GM19043 (cell line): ENCODE measurements at regions not wholly inside any gene's neighbourhood (a gene's known extent, or its start where the extent isn't known, plus 50 kb on each side); places are given as distances from the start of the nearest gene placed in this dataset.

Experiments
- ATAC-seq: cut with Tn5 transposase; IDR thresholded peaks from one replicate; pipeline ENCODE4 v1.9.1; 2021; ENCODE audit warnings: low read depth; ENCODE audit not compliant: unreplicated experiment

DNA sequence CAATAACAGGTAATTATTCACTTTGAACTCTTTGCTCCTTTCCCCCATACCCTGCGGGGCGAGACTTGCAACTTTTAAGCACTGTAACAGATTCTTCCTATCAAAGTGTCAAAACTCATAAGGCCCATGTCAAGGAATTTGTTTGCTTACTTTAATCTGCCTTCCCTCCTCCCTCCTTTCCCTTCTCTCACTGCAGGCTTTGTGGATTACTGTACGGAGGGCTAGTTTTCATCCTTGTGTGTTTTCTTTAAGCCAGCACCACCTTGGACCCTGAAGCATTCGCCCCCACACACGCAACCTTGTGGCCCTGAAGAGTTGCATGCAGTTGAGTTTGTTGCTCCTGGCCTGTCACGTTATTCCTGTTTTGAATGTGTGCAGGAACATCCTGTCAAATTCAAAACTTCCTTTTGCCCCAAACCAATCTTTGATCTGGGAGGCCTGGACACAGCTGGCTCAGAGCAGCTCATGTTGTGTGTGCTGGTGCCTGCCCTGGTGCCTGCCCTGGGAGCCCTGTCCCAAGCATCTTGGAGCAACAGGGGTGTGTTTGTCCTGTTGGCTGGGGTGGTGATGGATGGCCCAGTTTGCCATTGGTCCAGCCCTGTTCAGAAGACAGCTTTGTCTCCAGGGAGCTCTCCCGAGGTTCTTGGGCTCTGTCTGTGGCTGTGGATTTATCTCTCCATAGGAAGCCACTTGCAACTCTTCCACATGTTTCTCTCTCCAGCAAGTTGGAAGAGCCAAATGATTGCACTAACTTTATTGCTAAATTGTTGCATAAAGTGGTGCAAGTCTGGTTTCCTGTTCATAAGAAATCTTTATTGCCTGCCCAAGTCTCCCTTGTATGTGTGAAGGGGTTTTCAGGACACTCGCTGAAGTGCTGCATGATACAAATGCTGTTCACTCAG, 199.6 kb downstream of the VAPA start:
- ATAC-seq: no peak

GRCh38 chr18:10114717-10115463, 201.1 kb downstream of the VAPA start:
- ATAC-seq: no peak

- no peak for ATAC-seq
Observed at GRCh38 chr18:10116574-10116973, 202.8 kb downstream of the VAPA start.

DNA sequence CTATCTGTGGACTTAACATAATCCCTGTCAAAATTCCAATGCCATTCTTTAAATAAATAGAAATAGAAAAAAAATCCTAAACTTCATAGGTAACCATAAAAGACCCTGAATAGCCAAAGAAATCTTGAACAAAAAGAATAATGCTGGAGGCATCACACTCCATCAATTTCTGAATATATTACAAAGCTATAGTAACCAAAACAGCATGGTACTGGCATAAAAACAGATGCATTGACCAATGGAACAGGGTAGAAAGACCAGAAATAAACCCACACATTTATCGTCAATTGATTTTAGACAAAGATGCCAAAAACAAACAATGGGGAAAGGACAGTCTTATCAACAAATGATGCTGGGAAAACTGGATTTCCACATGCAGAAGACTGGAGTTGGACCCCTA, 205.7 kb downstream of the VAPA start:
- no peak for ATAC-seq

- no peak for ATAC-seq
Observed at GRCh38 chr18:10119991-10120390, 206.2 kb downstream of the VAPA start.

GRCh38 chr18:10120622-10121021, 206.8 kb downstream of the VAPA start:
- ATAC-seq: no peak

GRCh38 chr18:10121028-10121427, 207.2 kb downstream of the VAPA start:
- ATAC-seq: no peak

DNA sequence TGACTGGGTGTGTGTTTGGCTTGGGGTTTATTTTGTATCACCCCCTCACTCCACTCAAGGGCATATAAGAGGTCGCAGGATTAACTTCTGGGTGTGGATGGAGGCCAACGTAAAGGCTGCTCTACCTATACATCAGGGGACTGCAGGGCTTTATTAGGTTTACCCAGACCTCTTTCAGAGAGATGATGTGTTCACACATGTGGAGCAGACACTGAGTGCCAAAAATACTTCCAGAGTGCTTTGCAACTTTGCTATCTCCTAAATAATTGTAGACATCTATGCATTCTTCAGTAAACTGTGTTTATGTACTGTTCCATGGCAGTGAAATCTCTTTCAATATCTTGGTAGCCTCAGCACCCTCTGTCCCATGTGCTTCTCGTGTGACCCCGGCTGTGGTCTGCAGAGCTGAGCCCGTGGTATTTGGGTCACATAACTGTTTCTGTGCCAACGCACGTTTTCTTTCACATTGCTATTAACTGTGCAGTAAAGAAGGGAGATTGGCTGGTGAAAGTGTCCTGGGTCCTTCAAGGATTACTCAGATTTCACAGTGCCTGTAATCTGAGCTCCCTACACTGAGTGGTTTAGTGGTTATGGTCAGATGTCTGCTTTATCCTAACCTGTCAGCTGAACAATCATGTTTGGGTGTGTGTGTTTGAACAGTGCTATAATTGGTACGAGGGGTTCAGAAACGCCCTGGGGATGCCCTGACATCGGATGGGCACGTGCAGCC, 208.1 kb downstream of the VAPA start:
- no peak for ATAC-seq

DNA sequence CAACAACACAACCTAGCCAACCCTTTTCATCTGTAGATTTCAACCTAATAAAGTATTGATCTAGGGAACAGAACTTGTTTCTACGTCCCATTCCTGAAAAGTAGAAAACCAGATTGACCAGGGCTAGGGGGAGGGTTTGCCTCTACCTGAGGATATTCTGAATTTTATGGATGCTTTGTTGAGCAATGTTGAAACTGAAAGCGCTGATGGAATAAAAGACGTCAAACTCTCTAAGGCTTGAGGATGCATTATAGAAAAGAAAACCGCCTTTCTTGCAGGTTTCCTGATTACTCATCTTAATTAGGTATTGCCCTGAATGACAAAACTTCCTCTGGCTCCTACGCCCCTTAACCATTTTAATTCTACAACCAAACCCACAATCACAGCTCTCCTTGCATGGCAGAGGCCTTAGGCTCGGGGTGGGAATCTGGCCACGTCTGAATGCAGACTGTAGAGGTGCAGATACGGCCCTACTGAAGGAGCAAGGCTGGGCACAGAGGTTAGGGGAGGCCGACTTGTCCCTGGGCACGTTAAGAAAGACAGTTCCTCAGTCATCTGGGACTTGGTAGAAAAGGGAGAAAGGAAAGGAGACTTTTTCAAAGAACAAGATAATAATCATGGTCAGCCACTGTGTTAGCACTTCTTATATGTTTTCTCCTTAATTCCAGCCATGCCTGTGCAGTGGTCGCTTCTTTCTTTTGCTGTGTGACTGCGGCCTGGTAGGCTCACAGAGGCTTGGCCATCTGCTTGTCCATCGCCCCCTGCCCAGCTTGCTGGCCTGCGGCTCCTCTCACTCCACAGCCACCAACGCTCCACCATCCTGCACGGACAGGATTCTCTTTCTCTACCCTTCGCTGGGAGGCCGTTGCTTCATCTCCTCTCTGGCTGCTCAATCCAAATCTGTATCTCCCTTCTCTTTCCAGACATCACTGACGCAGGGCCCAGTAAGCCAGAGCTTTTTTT, 209.5 kb downstream of the VAPA start:
- no peak for ATAC-seq

- no peak for ATAC-seq
Observed at GRCh38 chr18:10124071-10124470, 210.3 kb downstream of the VAPA start.

DNA sequence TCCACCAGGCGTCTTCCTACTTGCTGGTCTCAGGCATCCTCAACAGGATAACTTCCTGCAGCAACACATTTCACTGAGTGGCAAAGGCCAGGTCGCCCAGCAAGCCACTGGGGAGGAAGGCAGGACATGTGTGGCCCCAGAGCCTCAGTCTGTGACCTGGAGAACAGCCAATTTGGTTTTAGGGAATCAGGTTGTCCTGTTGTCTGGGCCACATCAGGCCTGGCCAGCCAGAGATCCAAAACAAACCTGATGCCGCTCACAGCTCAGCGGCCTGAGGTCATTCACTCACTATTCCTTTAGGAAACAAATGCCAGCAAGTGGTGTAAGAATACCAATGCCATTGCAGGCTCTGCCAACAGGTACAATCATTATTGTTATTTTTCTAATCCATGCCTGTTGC, 210.7 kb downstream of the VAPA start:
- ATAC-seq: no peak

DNA sequence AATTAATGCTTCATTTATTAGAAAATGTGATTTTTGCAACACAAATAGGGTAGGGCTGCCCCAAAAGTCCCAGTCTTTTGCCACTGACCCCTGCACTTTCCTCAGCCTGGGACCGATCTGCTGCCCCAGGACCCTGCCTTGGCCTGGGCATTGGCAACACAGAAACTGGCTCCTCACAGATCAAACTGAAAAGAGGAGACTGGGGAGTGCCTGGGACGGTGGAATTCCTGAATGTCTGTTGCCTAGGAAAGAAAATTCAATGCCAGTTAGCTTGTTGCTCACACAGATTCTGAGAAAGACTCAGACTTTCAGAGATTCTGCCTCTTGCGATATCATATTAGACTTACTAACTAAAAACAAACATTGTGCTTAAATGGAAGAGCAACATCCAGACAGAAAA, 211.2 kb downstream of the VAPA start:
- ATAC-seq: no peak

GRCh38 chr18:10127729-10128128, 213.9 kb downstream of the VAPA start:
- no peak for ATAC-seq

DNA sequence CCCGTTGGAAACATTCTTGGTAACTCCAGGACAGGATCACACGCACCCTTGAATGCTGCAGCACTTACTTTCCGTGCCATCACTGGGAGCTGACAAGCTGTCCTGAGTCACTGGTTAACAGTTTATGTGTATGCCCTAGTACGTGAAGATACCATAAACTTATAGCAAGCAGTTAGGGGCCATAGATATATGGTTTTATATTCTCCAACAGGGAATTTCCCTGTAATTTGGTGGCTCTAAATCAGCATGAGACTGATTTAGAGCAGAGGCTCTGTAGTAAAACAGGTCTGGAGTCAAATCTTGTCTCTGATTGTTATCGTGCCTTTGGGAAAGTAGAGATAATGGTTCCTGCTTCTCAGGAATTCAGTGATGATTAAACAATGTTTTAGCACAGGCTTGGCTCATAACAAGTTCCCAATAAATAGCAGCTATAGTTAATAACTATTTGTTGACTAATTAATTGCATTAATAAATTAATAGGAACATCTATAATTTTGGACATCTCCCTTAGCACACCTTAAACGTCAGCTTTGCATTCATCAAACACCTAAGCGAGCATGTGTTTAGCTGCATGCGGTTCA, 215.2 kb downstream of the VAPA start:
- no peak for ATAC-seq

DNA sequence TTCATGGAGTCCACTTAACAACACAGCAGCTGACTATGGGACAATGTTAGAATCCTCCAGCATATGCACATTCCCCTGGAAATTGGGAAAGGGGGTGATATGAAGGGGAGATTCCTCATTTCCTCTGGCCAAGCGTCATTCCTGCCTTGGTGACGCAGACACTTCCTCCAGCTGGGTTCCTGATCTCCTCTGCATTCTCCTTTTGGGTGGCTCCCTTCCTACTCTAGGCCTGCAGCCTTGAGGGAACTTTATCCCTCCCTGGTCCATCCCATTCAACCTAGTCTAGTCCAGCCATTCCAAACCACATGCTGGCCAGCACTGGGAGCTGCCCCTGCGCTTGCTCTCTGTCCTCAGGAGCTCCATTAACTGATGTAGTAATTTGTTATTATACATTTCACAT, 216.8 kb downstream of the VAPA start:
- ATAC-seq: no peak

DNA sequence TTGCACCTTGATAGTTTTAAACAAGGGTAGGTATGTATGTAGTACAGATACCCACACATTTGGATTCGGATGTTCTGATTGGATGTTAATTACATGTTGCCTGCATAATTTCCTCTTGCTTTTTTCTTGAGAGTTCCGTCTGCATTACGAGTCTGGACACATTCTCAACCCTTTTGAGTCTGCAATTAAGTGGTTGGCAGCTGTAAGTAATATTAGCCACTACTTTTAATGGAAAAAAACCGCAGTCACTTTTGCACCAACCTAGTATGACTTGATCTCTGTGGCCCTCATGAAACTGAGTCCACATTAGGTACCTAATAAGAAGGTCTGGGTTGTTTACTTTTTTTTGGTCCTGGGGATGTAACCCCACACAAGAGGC, 217.3 kb downstream of the VAPA start:
- no peak for ATAC-seq

DNA sequence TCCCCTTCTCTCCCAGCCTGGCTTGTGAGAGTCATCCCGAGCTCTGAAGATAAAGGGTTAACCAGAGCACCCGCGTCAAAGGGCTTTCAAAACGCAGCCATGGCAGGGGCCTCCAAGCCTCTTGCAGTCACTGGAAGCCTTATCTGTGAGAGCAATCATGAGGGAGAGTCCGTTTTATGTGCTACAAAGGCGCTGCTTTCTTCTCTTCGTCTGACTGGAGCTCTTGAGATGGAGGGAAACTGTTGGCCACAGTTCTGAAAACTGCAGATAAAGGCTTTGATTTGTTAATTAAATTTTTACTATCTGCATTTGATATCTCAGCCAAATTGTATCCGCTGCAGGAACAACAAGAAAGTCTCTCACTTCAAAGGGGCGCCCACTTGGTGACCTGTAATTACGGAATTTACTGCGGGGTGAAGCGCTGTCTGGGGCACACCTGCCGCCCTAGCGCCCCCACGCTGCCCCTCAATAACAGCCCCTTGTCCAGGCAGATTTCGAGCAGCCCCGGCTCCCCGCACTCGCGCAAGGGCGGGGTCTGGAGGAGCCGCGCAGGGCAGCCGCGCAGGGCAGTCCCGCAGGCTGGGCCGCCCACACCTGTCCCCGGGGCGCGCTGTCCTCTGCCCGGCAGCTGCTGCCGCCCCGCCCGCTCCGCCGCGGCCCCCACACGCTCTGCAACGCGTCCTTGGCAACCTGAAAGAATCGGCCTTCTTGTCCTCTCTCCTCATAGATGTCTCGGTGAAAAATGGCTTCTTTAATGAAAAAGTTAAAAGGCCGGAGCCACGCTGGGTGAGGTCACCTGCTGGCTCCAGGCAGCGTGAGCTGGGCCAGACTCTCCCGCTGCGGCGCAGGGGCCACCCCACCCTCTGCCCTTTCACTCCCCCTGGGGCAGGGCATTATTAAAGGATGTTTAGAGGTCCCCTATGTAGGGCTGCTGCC, 217.9 kb downstream of the VAPA start:
- ATAC-seq: no peak

- ATAC-seq: no peak
Observed at GRCh38 chr18:10133516-10133915, 219.7 kb downstream of the VAPA start.

DNA sequence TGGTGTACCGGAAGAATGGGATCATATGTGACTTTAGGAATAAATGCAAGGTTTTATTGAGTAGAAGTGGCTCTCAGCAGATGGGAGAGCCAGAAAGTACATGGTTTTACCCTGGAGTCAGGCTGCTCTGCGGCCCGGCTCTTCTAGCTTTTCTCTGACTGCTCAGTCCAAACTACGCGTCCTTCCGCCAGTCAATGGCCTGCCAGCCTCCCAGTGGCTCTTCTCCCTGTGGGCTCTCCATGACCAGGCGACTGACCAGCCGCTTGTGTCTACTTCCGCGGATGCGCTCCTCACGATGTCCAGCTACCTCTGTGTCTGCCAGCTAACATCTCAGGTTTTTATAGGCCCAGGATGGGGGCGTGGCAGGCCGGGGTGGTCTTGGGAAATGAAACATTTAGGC, 220.4 kb downstream of the VAPA start:
- ATAC-seq: no peak
